Esophagus muscularis mucosa (tissue), 4 donors: ENCODE measurements at regions not wholly inside any gene's neighbourhood (a gene's known extent, or its start where the extent isn't known, plus 50 kb on each side); places are given as distances from the start of the nearest gene placed in this dataset.

Experiments
- DNase-seq: peaks from one replicate; pipeline ENCODE4 v3.0.0-alpha.2; 2017; ENCODE audit errors: extremely low spot score
- H3K27ac ChIP-seq, 4 donors: fragments of 200-600 bp; sonication (generic); replicated peaks in 1 of 4; 1 replicate in 3 of 4; 2 replicates in 1 of 4; pipeline ENCODE4 v1.5.1; 2016 to 2019; ENCODE audit warnings: mild to moderate bottlenecking in 1 of 4
- H3K27me3 ChIP-seq, 4 donors: fragments of 200-600 bp; sonication (generic); one replicate each; pipeline versions ENCODE4 v1.5.1 to v1.6.0; 2016 to 2019
- H3K36me3 ChIP-seq, 4 donors: fragments of 200-600 bp; sonication (generic); one replicate each; pipeline ENCODE4 v1.5.1; 2016 to 2019
- H3K4me1 ChIP-seq, 4 donors: fragments of 200-600 bp; sonication (generic); one replicate each; pipeline ENCODE4 v1.5.1; 2016 to 2019
- H3K4me3 ChIP-seq, 4 donors: fragments of 200-600 bp; sonication (generic); 1 replicate in 2 of 4; 2 replicates in 2 of 4; pipeline ENCODE4 v1.5.1; 2016 to 2019; ENCODE audit warnings: mild to moderate bottlenecking in 4 of 4, moderate library complexity in 1 of 4
- H3K9me3 ChIP-seq, 4 donors: fragments of 200-600 bp; sonication (generic); 1 replicate in 3 of 4; 2 replicates in 1 of 4; pipeline ENCODE4 v1.5.1; 2016 to 2019
- CTCF ChIP-seq, 3 experiments: fragments of 200-600 bp in 2 of 3; fragments of 450-650 bp in 1 of 3; sonication (generic) in 2 of 3; IDR thresholded peaks; one replicate each; pipeline ENCODE4 v1.5.1; 2017 to 2019; ENCODE audit warnings: antibody characterized with exemption in 3 of 3, mild to moderate bottlenecking in 2 of 3, moderate library complexity in 1 of 3
- EP300 ChIP-seq: sonication (generic); formaldehyde crosslinking; IDR thresholded peaks from one replicate; pipeline ENCODE4 v1.6.1; 2017; ENCODE audit warnings: antibody characterized with exemption
- POLR2A ChIP-seq: fragments of 450-650 bp; IDR thresholded peaks from one replicate; pipeline ENCODE4 v1.6.1; 2017; ENCODE audit warnings: antibody characterized with exemption, moderate library complexity, mild to moderate bottlenecking, low read depth
- POLR2AphosphoS5 ChIP-seq, 2 donors: sonication (generic); formaldehyde crosslinking; IDR thresholded peaks; one replicate each; pipeline ENCODE4 v1.6.1; 2017; ENCODE audit warnings: antibody characterized with exemption in 2 of 2
- WGBS: methylation state at CpG from one replicate; pipeline ENCODE4 v1.1.5; 2018; 5-methylcytosine and 5-hydroxymethylcytosine counted together
- intact Hi-C: fragments of 100-400 bp; cut with DNase I; formaldehyde crosslinking; loops from one replicate; pipeline ENCODE4 v1.15.1; 2023

DNA sequence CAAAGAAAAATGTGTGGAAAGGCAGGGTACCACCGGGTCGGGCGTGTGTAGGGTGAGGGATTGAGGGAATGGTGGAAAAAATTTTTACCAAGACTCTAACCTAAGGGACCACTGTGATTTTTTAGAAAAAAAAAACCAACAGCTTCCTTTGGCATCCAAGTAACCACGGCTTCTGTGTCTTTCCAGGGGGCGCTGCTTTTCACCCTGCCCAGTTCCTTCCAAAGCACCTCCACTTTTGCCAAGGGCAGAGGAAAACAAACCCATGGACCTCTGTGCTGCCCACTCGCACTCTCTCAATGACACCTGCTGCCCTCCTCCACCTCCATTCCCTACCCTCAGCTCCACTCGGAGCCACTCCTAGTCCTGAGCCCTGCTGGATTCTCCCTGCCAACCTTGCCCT, 381.0 kb downstream of the ENC1 start:
- intact Hi-C loops = no loop called here
- H3K4me1 ChIP-seq = peaks cover 0 to 15% (median 10%) of the 10 kb centered on the region in 4 donors
- H3K4me3 ChIP-seq = no peak overlapping the region
- TF ChIP-seq EP300 (no peak), POLR2A (no peak), POLR2AphosphoS5 (IDR thresholded peaks at IDR 0.05) (no peak), CTCF (IDR thresholded peaks at IDR 0.05) (no peak)
- H3K27me3 ChIP-seq = no peaks in the 10 kb centered on the region
- WGBS = 90% methylated on average over 7 of the region's 7 CpGs
- peak; percentile 19 for DNase-seq
- H3K27ac ChIP-seq = no peak overlapping the region
- H3K9me3 ChIP-seq = no peaks in the 10 kb centered on the region
- no peaks in the 10 kb centered on the region for H3K36me3 ChIP-seq

DNA sequence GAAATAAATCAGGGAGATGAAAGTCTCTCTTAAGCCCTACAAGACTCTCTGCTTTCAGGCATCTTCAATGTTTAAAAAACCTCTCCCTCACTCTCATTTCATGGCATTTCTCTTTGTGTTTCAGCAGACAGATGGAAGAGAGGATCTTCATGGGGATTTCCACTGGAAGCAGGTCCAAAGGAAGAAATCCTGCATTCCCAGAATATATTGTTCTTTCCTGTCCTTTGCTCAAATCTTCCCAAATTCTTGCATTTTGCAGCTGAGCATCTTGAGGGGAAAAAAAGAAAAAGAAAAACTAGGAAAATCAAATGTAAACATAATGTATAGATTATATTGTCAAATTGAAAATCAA, 382.2 kb downstream of the ENC1 start:
- Histone ChIP-seq H3K27ac (peak overlapping the region in 3 of 4 donors; percentile 5 to 61 (median 55)), H3K27me3 (no peaks in the 10 kb centered on the region), H3K9me3 (no peaks in the 10 kb centered on the region), H3K4me3 (no peak overlapping the region), H3K4me1 (peaks cover 0 to 15% (median 10%) of the 10 kb centered on the region in 4 donors), H3K36me3 (no peaks in the 10 kb centered on the region)
- TF ChIP-seq EP300 (no peak), CTCF (IDR thresholded peaks at IDR 0.05) (no peak), POLR2A (no peak), POLR2AphosphoS5 (IDR thresholded peaks at IDR 0.05) (no peak)
- no peak for DNase-seq
- intact Hi-C loops = no loop called here

- intact Hi-C loops = no loop called here
- Histone ChIP-seq H3K36me3 (no peaks in the 10 kb centered on the region), H3K4me1 (peaks cover 0 to 15% (median 10%) of the 10 kb centered on the region in 4 donors), H3K9me3 (no peaks in the 10 kb centered on the region), H3K27me3 (no peaks in the 10 kb centered on the region), H3K27ac (peak overlapping the region; percentile 58 to 75 (median 68)), H3K4me3 (no peak overlapping the region)
- peak; percentile 93 for DNase-seq
- peak; percentile 60 to 63 for TF ChIP-seq POLR2AphosphoS5 (IDR thresholded peaks at IDR 0.05)
- TF ChIP-seq POLR2A = no peak
- WGBS = 44% methylated on average over 6 of the region's 6 CpGs
These were observed 382.7 kb downstream of the ENC1 start for GRCh38 chr5:74257645-74258313.

- Histone ChIP-seq H3K27me3 (no peaks in the 10 kb centered on the region), H3K4me3 (no peak overlapping the region), H3K4me1 (peaks cover 0 to 16% (median 11%) of the 10 kb centered on the region in 4 donors), H3K9me3 (no peaks in the 10 kb centered on the region), H3K27ac (peak overlapping the region; percentile 58 to 75 (median 68)), H3K36me3 (no peaks in the 10 kb centered on the region)
- TF ChIP-seq CTCF (IDR thresholded peaks at IDR 0.05) (no peak), POLR2AphosphoS5 (IDR thresholded peaks at IDR 0.05) (no peak), POLR2A (no peak), EP300 (no peak)
- intact Hi-C loops = no loop called here
- peak; percentile 88 for DNase-seq
- WGBS = 62% methylated on average over 5 of the region's 5 CpGs
These were observed 383.4 kb downstream of the ENC1 start for GRCh38 chr5:74257060-74257527.

DNA sequence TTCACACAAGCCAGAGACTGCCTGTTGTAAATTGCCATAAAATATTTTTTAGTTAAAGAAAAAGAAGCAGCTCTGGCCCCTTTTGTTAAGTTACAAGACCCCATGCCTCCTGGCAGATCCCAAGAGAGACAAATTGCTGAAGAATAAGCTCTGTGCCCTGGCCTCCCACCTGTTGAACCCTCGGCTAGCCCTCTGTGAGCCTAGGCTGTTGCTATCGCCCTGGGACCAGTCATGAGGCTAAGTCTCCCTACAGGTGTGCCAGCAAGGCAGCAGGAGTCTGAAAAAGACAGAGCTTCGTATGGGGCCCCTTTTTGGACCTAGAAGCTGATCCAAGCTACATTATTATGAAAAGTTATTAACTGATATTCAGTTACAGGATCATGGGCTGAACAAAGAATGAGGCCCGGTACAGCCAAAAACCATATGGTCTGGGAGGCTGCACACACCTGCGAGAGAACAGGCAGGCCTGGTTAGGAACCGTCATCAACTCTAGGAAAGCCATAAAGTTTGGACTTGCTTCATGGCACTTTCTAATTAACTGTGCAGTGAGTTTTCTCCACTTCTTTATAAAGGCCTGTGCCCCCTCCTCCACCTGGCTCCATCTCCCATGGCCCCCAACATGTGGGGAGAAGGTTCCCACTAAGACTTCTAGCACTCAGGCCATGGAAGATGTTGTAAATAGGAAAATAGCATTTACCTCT, 384.7 kb downstream of the ENC1 start:
- Histone ChIP-seq H3K36me3 (no peaks in the 10 kb centered on the region), H3K4me3 (no peak overlapping the region), H3K4me1 (peaks cover 5 to 28% (median 16%) of the 10 kb centered on the region in 4 donors), H3K27me3 (no peaks in the 10 kb centered on the region), H3K9me3 (no peaks in the 10 kb centered on the region), H3K27ac (peak overlapping the region in 1 of 4 donors; percentile 74)
- WGBS = 97% methylated on average over 6 of the region's 6 CpGs
- intact Hi-C loops = no loop called here
- peak; percentile 83 for DNase-seq
- TF ChIP-seq CTCF (IDR thresholded peaks at IDR 0.05) = no peak
- TF ChIP-seq EP300 = no peak
- TF ChIP-seq POLR2AphosphoS5 (IDR thresholded peaks at IDR 0.05) = no peak
- TF ChIP-seq POLR2A = no peak
